Pancreas (tissue), 10 donors: ENCODE measurements at regions not wholly inside any gene's neighbourhood (a gene's known extent, or its start where the extent isn't known, plus 50 kb on each side); places are given as distances from the start of the nearest gene placed in this dataset.

ENCODE experiments used
- ATAC-seq, 4 donors: fragments of 200-7000 bp; cut with Tn5 transposase; one replicate each; pipeline versions ENCODE4 v1.8.0 to v1.9.1; 2020; ENCODE audit warnings: mild to moderate bottlenecking in 4 of 4, moderate library complexity in 4 of 4
- DNase-seq, 6 donors: peaks; one replicate each; pipeline ENCODE4 v3.0.0-alpha.2; 2020
- FAIRE-seq: peaks from 2 replicates; lab custom pipeline; 2012; peaks lifted over from hg19 to GRCh38; lab: Jason Lieb, UNC
- H3K27ac ChIP-seq, 4 donors: fragments of 200-600 bp; sonication (generic); 1 replicate in 3 of 4; 2 replicates in 1 of 4; pipeline versions ENCODE4 v1.5.0 to v1.8.0; 2020
- H3K27me3 ChIP-seq, 4 donors: fragments of 200-600 bp; one replicate each; pipeline ENCODE4 v1.8.0; 2021
- H3K36me3 ChIP-seq, 3 donors: fragments of 200-600 bp; sonication (generic) in 1 of 3; one replicate each; pipeline versions ENCODE4 v1.5.0 to v1.8.0; 2020 to 2021
- H3K4me1 ChIP-seq, 3 donors: fragments of 200-600 bp; one replicate each; pipeline ENCODE4 v1.8.0; 2021
- H3K4me3 ChIP-seq, 4 donors: fragments of 200-600 bp; sonication (generic) in 2 of 4; one replicate each; pipeline versions ENCODE4 v1.5.0 to v1.8.0; 2020 to 2021
- H3K9me3 ChIP-seq, 4 donors: fragments of 200-600 bp; one replicate each; pipeline ENCODE4 v1.8.0; 2021
- WGBS, 2 donors: extraction: QIAGEN DNeasy Blood & Tissue Kit; methylation state at CpG; one replicate each; pipeline ENCODE4 v1.1.7; 2013; 5-methylcytosine and 5-hydroxymethylcytosine counted together
- intact Hi-C, 3 donors: fragments of 100-400 bp; cut with DNase I; formaldehyde crosslinking; loops; one replicate each; pipeline versions ENCODE4 v1.11.1 to v1.14.2; 2022
- TF ChIP-seq, protein P1 (sequence below), 4 donors: fragments of 200-600 bp; sonication (generic) in 3 of 4; IDR thresholded peaks; one replicate each; pipeline versions ENCODE4 v1.5.0 to v1.8.0; 2021; ENCODE audit warnings: antibody characterized with exemption in 4 of 4
- donor health status: healthy with polysubstance abuse.
- donor health status: DM: no; HTN: no; CAD: no; lungs with moderate emphysema.
- donor health status: DM: no; HTN: no; CAD: no.
- donor health status: control.
- donor health status: control.
- donor health status: Bipolar disorder and iron deficiency.
- donor health status: DM: yes; HTN: yes; CAD: no.
- donor health status: DM: no; HTN: no; CAD: no.
- donor health status: DM: no; HTN: no; CAD: no.
- donor health status: DM: yes; HTN: yes; CAD: no.

DNA sequence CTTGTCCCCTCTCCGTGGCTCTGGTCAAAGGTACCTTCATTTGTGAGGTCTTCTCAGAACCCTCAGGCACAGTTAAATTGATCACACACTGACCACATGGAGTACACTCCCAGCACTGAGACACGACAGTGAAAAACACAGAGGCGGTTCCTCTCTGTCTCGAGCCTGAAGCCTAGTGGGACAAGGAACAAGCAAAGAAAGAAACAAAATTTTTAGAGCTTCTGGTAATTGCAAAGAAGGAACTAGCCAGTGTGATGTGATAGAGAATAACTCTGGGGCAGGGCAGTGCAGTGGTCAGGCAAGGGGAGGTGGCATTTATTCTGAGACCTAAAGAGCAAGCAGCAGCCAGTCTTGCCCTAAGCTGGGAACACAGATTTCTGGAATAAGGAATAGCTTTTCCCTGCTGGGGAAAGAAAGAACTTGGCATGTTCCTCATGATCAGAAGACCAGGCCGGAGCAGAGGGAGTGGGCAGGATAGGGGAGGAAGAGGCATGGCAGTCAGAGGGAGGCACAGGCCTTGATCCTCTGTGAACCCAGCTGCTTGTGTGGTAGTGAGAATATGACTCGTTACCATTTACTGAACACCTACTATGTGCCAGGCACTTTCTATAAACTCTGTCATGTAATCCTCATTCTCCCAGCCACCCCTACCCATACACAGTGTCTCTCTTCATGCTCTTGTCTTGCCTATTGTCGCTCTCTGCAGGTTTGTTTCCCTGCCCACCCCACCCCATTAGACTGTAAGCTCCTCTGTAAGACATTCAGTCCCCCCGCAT, 262.3 kb upstream of the HES1 start:
- Histone ChIP-seq H3K27ac (peak overlapping the region in 2 of 4 donors; percentile 17 to 70), H3K4me1 (peaks cover 6 to 26% (median 24%) of the 10 kb centered on the region in 3 donors), H3K27me3 (no peaks in the 10 kb centered on the region), H3K4me3 (no peak overlapping the region), H3K36me3 (no peaks in the 10 kb centered on the region), H3K9me3 (no peaks in the 10 kb centered on the region)
- WGBS, 2 donors = 80 to 91% methylated on average over 8 of the region's 8 CpGs
- ATAC-seq (no peak), DNase-seq (no peak), FAIRE-seq (no peak)
- TF ChIP-seq, protein P1, sequence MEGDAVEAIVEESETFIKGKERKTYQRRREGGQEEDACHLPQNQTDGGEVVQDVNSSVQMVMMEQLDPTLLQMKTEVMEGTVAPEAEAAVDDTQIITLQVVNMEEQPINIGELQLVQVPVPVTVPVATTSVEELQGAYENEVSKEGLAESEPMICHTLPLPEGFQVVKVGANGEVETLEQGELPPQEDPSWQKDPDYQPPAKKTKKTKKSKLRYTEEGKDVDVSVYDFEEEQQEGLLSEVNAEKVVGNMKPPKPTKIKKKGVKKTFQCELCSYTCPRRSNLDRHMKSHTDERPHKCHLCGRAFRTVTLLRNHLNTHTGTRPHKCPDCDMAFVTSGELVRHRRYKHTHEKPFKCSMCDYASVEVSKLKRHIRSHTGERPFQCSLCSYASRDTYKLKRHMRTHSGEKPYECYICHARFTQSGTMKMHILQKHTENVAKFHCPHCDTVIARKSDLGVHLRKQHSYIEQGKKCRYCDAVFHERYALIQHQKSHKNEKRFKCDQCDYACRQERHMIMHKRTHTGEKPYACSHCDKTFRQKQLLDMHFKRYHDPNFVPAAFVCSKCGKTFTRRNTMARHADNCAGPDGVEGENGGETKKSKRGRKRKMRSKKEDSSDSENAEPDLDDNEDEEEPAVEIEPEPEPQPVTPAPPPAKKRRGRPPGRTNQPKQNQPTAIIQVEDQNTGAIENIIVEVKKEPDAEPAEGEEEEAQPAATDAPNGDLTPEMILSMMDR (IDR thresholded peaks at IDR 0.05) = no peak
- intact Hi-C loops = no loop called here

DNA sequence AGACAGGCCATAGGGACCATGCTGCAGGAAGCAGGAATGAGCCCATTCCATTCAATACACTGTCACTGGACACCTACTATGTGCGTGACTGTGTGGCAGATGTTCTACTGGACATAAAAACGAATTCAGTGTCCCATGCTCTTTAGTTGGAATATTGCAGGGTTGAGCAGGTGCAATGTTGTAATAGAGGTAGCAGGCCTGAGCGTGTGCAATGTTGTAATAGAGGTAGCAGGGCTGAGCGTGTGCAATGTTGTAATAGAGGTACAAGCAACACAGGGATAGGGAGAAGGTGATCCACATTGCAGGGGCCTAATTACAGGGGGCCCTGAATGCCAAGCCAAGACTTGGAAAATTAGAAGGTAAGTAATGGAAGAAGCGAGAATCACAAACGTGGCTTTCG, 261.4 kb upstream of the HES1 start:
- no peak overlapping the region for H3K27ac ChIP-seq
- TF ChIP-seq, protein P1 (IDR thresholded peaks at IDR 0.05) = no peak
- H3K4me3 ChIP-seq = no peak overlapping the region
- H3K27me3 ChIP-seq = no peaks in the 10 kb centered on the region
- no peaks in the 10 kb centered on the region for H3K36me3 ChIP-seq
- intact Hi-C loops = no loop called here
- DNase-seq (no peak), ATAC-seq (no peak), FAIRE-seq (no peak)
- H3K4me1 ChIP-seq = peaks cover 6 to 26% (median 24%) of the 10 kb centered on the region in 3 donors
- WGBS, 2 donors = 88 to 90% methylated on average over 7 of the region's 7 CpGs
- H3K9me3 ChIP-seq = no peaks in the 10 kb centered on the region

DNA sequence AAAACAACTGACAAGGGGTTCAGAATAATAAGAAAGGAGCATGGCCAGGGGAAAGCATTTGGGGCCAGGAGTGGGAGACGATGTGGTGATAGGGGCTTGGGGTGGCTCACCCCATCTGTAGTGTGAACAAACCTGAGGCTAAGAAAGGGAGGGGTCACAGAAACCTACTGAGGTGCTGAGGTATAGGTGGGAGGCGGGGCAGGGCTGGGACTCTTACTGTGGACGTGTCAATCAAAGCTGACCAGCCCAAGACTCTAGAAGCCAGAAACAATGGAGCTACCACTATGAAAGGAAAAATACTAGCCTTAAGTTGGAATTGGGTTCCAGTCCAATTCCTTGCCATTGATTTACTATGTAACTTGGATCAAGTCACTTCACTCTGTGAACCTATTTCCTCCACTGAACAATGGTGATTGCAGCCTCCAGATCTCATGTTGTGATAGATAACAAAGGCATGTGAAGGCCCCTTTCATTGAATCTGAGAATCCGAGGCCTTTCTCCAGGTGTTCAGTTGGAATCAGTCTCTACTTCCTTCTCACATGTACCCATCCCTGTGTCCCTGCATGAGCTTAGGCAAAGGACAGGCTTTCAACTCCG, 260.9 kb upstream of the HES1 start:
- 76 to 80% methylated on average over 5 of the region's 5 CpGs for WGBS, 2 donors
- no peak for ATAC-seq
- H3K27me3 ChIP-seq = no peaks in the 10 kb centered on the region
- no peak for DNase-seq
- no peaks in the 10 kb centered on the region for H3K36me3 ChIP-seq
- H3K9me3 ChIP-seq = no peaks in the 10 kb centered on the region
- peaks cover 6 to 26% (median 24%) of the 10 kb centered on the region in 3 donors for H3K4me1 ChIP-seq
- FAIRE-seq = no peak
- TF ChIP-seq, protein P1 (IDR thresholded peaks at IDR 0.05) = no peak
- no peak overlapping the region for H3K4me3 ChIP-seq
- intact Hi-C loops = no loop called here
- H3K27ac ChIP-seq = no peak overlapping the region

GRCh38 chr3:193875601-193876321, 260.2 kb upstream of the HES1 start:
- DNase-seq (no peak), ATAC-seq (no peak), FAIRE-seq (no peak)
- H3K4me3 ChIP-seq = no peak overlapping the region
- WGBS, 2 donors = 41% methylated on average over 5 of the region's 5 CpGs
- peaks cover 6 to 26% (median 24%) of the 10 kb centered on the region in 3 donors for H3K4me1 ChIP-seq
- H3K36me3 ChIP-seq = no peaks in the 10 kb centered on the region
- no peaks in the 10 kb centered on the region for H3K9me3 ChIP-seq
- no peak overlapping the region for H3K27ac ChIP-seq
- TF ChIP-seq, protein P1 (IDR thresholded peaks at IDR 0.05) = no peak
- intact Hi-C loops = no loop called here
- H3K27me3 ChIP-seq = no peaks in the 10 kb centered on the region
